DND-41 (cell line): ENCODE measurements at regions not wholly inside any gene's neighbourhood (a gene's known extent, or its start where the extent isn't known, plus 50 kb on each side); places are given as distances from the start of the nearest gene placed in this dataset.
"Not testable (repeated sequence)": the region's sequence is repeated elsewhere in the genome, so short reads cannot be mapped to it uniquely, and the experiment has no call there.

Experiments used
- ATAC-seq: fragments of 200-7000 bp; cut with Tn5 transposase; 3 replicates; pipeline ENCODE4 v1.9.1; 2021; ENCODE audit warnings: low read depth; ENCODE audit not compliant: insufficient read depth
- DNase-seq: peaks from one replicate; pipeline ENCODE4 v3.0.0-alpha.2; 2020
- H2AFZ ChIP-seq: 2 replicates; pipeline ENCODE4 v1.6.0; 2012; ENCODE audit warnings: low read depth, low read length
- H3K27ac ChIP-seq: 2 replicates; pipeline ENCODE4 v1.5.1; 2012; ENCODE audit warnings: low read length, inconsistent platforms
- H3K27me3 ChIP-seq: fragments of 200-600 bp; sonication (generic); 2 replicates; pipeline ENCODE4 v1.6.0; 2012; ENCODE audit warnings: low read length, mild to moderate bottlenecking, inconsistent platforms; ENCODE audit not compliant: insufficient read depth, poor library complexity
- H3K36me3 ChIP-seq: 2 replicates; pipeline ENCODE4 v1.5.1; 2012; ENCODE audit warnings: low read length, inconsistent platforms; ENCODE audit not compliant: insufficient read depth
- H3K4me1 ChIP-seq: 2 replicates; pipeline ENCODE4 v1.5.1; 2012; ENCODE audit warnings: mild to moderate bottlenecking, low read length; ENCODE audit not compliant: insufficient read depth
- H3K4me2 ChIP-seq: 2 replicates; pipeline ENCODE4 v1.6.0; 2012; ENCODE audit warnings: mild to moderate bottlenecking, moderate library complexity, low read length, inconsistent platforms; ENCODE audit not compliant: insufficient read depth
- H3K4me3 ChIP-seq, 2 experiments: fragments of 200-600 bp in 1 of 2; shearing (Covaris generic) in 1 of 2; 2 replicates each; pipeline ENCODE4 v1.5.1; 2012 to 2016; ENCODE audit warnings: inconsistent platforms in 2 of 2, low read length in 2 of 2, mild to moderate bottlenecking in 2 of 2, low read depth in 1 of 2, moderate library complexity in 1 of 2
- H3K79me2 ChIP-seq: 2 replicates; pipeline ENCODE4 v1.6.0; 2012; ENCODE audit warnings: low read length, inconsistent platforms; ENCODE audit not compliant: insufficient read depth
- H3K9ac ChIP-seq: 2 replicates; pipeline ENCODE4 v1.6.0; 2012; ENCODE audit warnings: low read depth, mild to moderate bottlenecking, inconsistent platforms, low read length, moderate library complexity
- H3K9me3 ChIP-seq: 2 replicates; pipeline ENCODE4 v1.5.1; 2012; ENCODE audit warnings: low read length, moderate library complexity, mild to moderate bottlenecking, inconsistent platforms; ENCODE audit not compliant: insufficient read depth, severe bottlenecking
- H4K20me1 ChIP-seq: 2 replicates; pipeline ENCODE4 v1.6.0; 2012; ENCODE audit warnings: low read length; ENCODE audit not compliant: insufficient read depth
- CTCF ChIP-seq: IDR thresholded peaks from 2 replicates; pipeline ENCODE4 v1.5.1; 2012; ENCODE audit warnings: borderline replicate concordance, low read length, moderate library complexity, mild to moderate bottlenecking; ENCODE audit not compliant: poor library complexity, severe bottlenecking; ENCODE audit errors: extremely low read depth
- EZH2 ChIP-seq: IDR thresholded peaks from 3 replicates; pipeline ENCODE4 v1.6.1; 2012; ENCODE audit warnings: borderline replicate concordance, low read depth, mild to moderate bottlenecking, moderate library complexity, low read length, inconsistent platforms; ENCODE audit not compliant: severe bottlenecking

- no peak overlapping the region for H2AFZ ChIP-seq
- H3K79me2 ChIP-seq, result no peaks in the 10 kb centered on the region
- H3K9me3 ChIP-seq, result no peaks in the 10 kb centered on the region
- no peaks in the 10 kb centered on the region for H3K27me3 ChIP-seq
- H3K4me2 ChIP-seq, result no peak overlapping the region
- H3K9ac ChIP-seq, result no peak overlapping the region
- TF ChIP-seq CTCF (no peak), EZH2 (no peak)
- H3K27ac ChIP-seq, result no peak overlapping the region
- ATAC-seq (no peak), DNase-seq (no peak)
- no peaks in the 10 kb centered on the region for H4K20me1 ChIP-seq
- no peaks in the 10 kb centered on the region for H3K36me3 ChIP-seq
- no peaks in the 10 kb centered on the region for H3K4me1 ChIP-seq
- no peak overlapping the region for H3K4me3 ChIP-seq
Measured at GRCh38 chr13:90838317-90838960, 509.0 kb upstream of the MIR17HG start.

- no peaks in the 10 kb centered on the region for H3K27me3 ChIP-seq
- no peak overlapping the region for H3K4me2 ChIP-seq
- ATAC-seq (no peak), DNase-seq (no peak)
- H3K9me3 ChIP-seq, result no peaks in the 10 kb centered on the region
- no peaks in the 10 kb centered on the region for H3K36me3 ChIP-seq
- no peaks in the 10 kb centered on the region for H3K4me1 ChIP-seq
- no peak for TF ChIP-seq EZH2
- no peak for TF ChIP-seq CTCF
- no peak overlapping the region for H2AFZ ChIP-seq
- H3K27ac ChIP-seq, result no peak overlapping the region
- no peaks in the 10 kb centered on the region for H3K79me2 ChIP-seq
- no peaks in the 10 kb centered on the region for H4K20me1 ChIP-seq
- H3K4me3 ChIP-seq, result no peak overlapping the region
- no peak overlapping the region for H3K9ac ChIP-seq
Measured at GRCh38 chr13:90839061-90839460, 508.4 kb upstream of the MIR17HG start.

GRCh38 chr13:90846936-90847335 is 500.6 kb upstream of the MIR17HG start:
- Histone ChIP-seq H2AFZ (no peak overlapping the region), H3K27me3 (no peaks in the 10 kb centered on the region), H3K79me2 (no peaks in the 10 kb centered on the region), H3K4me1 (no peaks in the 10 kb centered on the region), H3K4me3 (no peak overlapping the region), H3K9ac (no peak overlapping the region), H3K27ac (no peak overlapping the region), H4K20me1 (no peaks in the 10 kb centered on the region), H3K36me3 (no peaks in the 10 kb centered on the region), H3K4me2 (no peak overlapping the region), H3K9me3 (no peaks in the 10 kb centered on the region)
- ATAC-seq (no peak), DNase-seq (no peak)
- TF ChIP-seq CTCF (no peak), EZH2 (no peak)

- H3K36me3 ChIP-seq, H3K4me3 ChIP-seq, H4K20me1 ChIP-seq, ATAC-seq, H3K79me2 ChIP-seq, H3K9ac ChIP-seq, H3K9me3 ChIP-seq, H3K27ac ChIP-seq, DNase-seq, H3K4me1 ChIP-seq, H2AFZ ChIP-seq, H3K27me3 ChIP-seq, H3K4me2 ChIP-seq: not testable (repeated sequence)
Measured at GRCh38 chr13:90853666-90854065, 493.8 kb upstream of the MIR17HG start.
